ENCODE measurements at regions not wholly inside any gene's neighbourhood (a gene's known extent, or its start where the extent isn't known, plus 50 kb on each side); places are given as distances from the start of the nearest gene placed in this dataset.

- 0% methylated on average over 2 of the region's 2 CpGs for WGBS (ENCODE audit: low lambda C conversion rate)
- TF ChIP-seq RFX5 (IDR thresholded peaks at IDR 0.05; ENCODE audit: low read length): no peak
- TF ChIP-seq FOSL2 (IDR thresholded peaks at IDR 0.05; ENCODE audit: borderline replicate concordance, low read depth): no peak
- no peak for TF ChIP-seq IRF3 (IDR thresholded peaks at IDR 0.05; ENCODE audit: low read depth, low read length)
- no peak for TF ChIP-seq TAF1 (IDR thresholded peaks at IDR 0.05; ENCODE audit: borderline replicate concordance, low read depth, low read length)
- no peak for TF ChIP-seq RAD21 (IDR thresholded peaks at IDR 0.05; ENCODE audit: low read length)
- TF ChIP-seq GATA2 (CRISPR knock-in tag; IDR thresholded peaks at IDR 0.05): no peak
- TF ChIP-seq PBX3 (IDR thresholded peaks at IDR 0.05): no peak
- TF ChIP-seq JUND (IDR thresholded peaks at IDR 0.05): no peak
- no peak for TF ChIP-seq FOXM1 (IDR thresholded peaks at IDR 0.05; ENCODE audit: low read depth)
- no peak for TF ChIP-seq CTCF (IDR thresholded peaks at IDR 0.05)
- TF ChIP-seq ELF1 (IDR thresholded peaks at IDR 0.05): no peak
- TF ChIP-seq SIN3A (IDR thresholded peaks at IDR 0.05; ENCODE audit: borderline replicate concordance, low read depth, low read length): no peak
- CTCF ChIA-PET: no interaction called here
- Histone ChIP-seq H3K79me2 (ENCODE audit: insufficient read depth) (no peaks in the 10 kb centered on the region), H3K27me3 (ENCODE audit: insufficient read depth) (no peaks in the 10 kb centered on the region), H3K4me1 (ENCODE audit: control insufficient read depth in 1 of 2, insufficient read depth in 2 of 2, low read depth in 1 of 2, low read length in 1 of 2) (no peaks in the 10 kb centered on the region), H3F3A (replicated peaks; ENCODE audit: insufficient read depth) (no peaks in the 10 kb centered on the region), H3K9me2 (no peaks in the 10 kb centered on the region), H3K4me3 (ENCODE audit: low read depth in 2 of 2, low read length in 1 of 2) (no peak overlapping the region), H3K9me3 (no peaks in the 10 kb centered on the region), H3K36me3 (replicated peaks in 1 of 2; ENCODE audit: control insufficient read depth in 1 of 2, insufficient read depth in 2 of 2, low read length in 1 of 2) (no peaks in the 10 kb centered on the region), H4K20me1 (ENCODE audit: insufficient read depth) (no peaks in the 10 kb centered on the region), H3K27ac (ENCODE audit: low read depth in 2 of 2, low read length in 1 of 2) (no peak overlapping the region), H3K4me2 (no peak overlapping the region), H2AFZ (ENCODE audit: low read depth) (no peak overlapping the region), H3K9ac (no peak overlapping the region)
- POLR2A ChIA-PET: no interaction called here
- DNase-seq: no peak
These were observed 53.1 kb downstream of the STYXL2 start for GRCh38 chr1:167146903-167147539.

- POLR2A ChIA-PET: no interaction called here
These were observed 54.5 kb downstream of the STYXL2 start for GRCh38 chr1:167148421-167148820.

More at GRCh38 chr1:167148421-167148820, 54.5 kb downstream of the STYXL2 start:
- no peak overlapping the region for H3K9ac ChIP-seq
- no peaks in the 10 kb centered on the region for H4K20me1 ChIP-seq (ENCODE audit: insufficient read depth)
- H3K4me1 ChIP-seq (ENCODE audit: control insufficient read depth in 1 of 2, insufficient read depth in 2 of 2, low read depth in 1 of 2, low read length in 1 of 2): no peaks in the 10 kb centered on the region
- no peak overlapping the region for H3K27ac ChIP-seq (ENCODE audit: low read depth in 2 of 2, low read length in 1 of 2)
- H3K36me3 ChIP-seq (replicated peaks in 1 of 2; ENCODE audit: control insufficient read depth in 1 of 2, insufficient read depth in 2 of 2, low read length in 1 of 2): no peaks in the 10 kb centered on the region
- DNase-seq: no peak
- no peaks in the 10 kb centered on the region for H3F3A ChIP-seq (replicated peaks; ENCODE audit: insufficient read depth)
- no peak overlapping the region for H3K4me3 ChIP-seq (ENCODE audit: low read depth in 2 of 2, low read length in 1 of 2)
- no peak overlapping the region for H2AFZ ChIP-seq (ENCODE audit: low read depth)
- CTCF ChIA-PET: no interaction called here
- H3K4me2 ChIP-seq: no peak overlapping the region
- TF ChIP-seq ZBTB33 (IDR thresholded peaks at IDR 0.05; ENCODE audit: borderline replicate concordance, low read depth): no peak
- TF ChIP-seq FOSL2 (IDR thresholded peaks at IDR 0.05; ENCODE audit: borderline replicate concordance, low read depth): no peak
- TF ChIP-seq RXRA (IDR thresholded peaks at IDR 0.05; ENCODE audit: borderline replicate concordance, low read depth): no peak
- TF ChIP-seq JUND (IDR thresholded peaks at IDR 0.05): no peak
- no peak for TF ChIP-seq ELF1 (IDR thresholded peaks at IDR 0.05)
- TF ChIP-seq FOXJ3 (CRISPR knock-in tag; IDR thresholded peaks at IDR 0.05): no peak
- no peak for TF ChIP-seq PBX3 (IDR thresholded peaks at IDR 0.05)
- no peak for TF ChIP-seq CHD2 (IDR thresholded peaks at IDR 0.05; ENCODE audit: low read length, partially characterized antibody)
- no peak for TF ChIP-seq TAF1 (IDR thresholded peaks at IDR 0.05; ENCODE audit: borderline replicate concordance, low read depth, low read length)
- TF ChIP-seq YY1 (IDR thresholded peaks at IDR 0.05; ENCODE audit: low read depth): no peak
- TF ChIP-seq FOXM1 (IDR thresholded peaks at IDR 0.05; ENCODE audit: low read depth): no peak
- TF ChIP-seq MXI1 (IDR thresholded peaks at IDR 0.05; ENCODE audit: low read depth, low read length): no peak
- TF ChIP-seq NRF1 (IDR thresholded peaks at IDR 0.05; ENCODE audit: low read depth, low read length): no peak
- TF ChIP-seq NFIC (IDR thresholded peaks at IDR 0.05; ENCODE audit: borderline replicate concordance): no peak
- no peak for TF ChIP-seq MAX (IDR thresholded peaks at IDR 0.05; ENCODE audit: low read depth)
- no peaks in the 10 kb centered on the region for H3K9me3 ChIP-seq
- H3K27me3 ChIP-seq (ENCODE audit: insufficient read depth): no peaks in the 10 kb centered on the region
- no peaks in the 10 kb centered on the region for H3K9me2 ChIP-seq
- no peaks in the 10 kb centered on the region for H3K79me2 ChIP-seq (ENCODE audit: insufficient read depth)
- 13% methylated on average over 1 of the region's 1 CpG for WGBS (ENCODE audit: low lambda C conversion rate)

All from SK-N-SH (cell line).